ENCODE measurements at regions not wholly inside any gene's neighbourhood (a gene's known extent, or its start where the extent isn't known, plus 50 kb on each side); places are given as distances from the start of the nearest gene placed in this dataset.

GRCh38 chr1:42033629-42034028 is 114.9 kb upstream of the HIVEP3 start:
- TF ChIP-seq EZH2 (IDR thresholded peaks at IDR 0.05): no peak
- no peak for TF ChIP-seq POLR2AphosphoS5 (IDR thresholded peaks at IDR 0.05; ENCODE audit: borderline replicate concordance, low read depth, low read length)
- TF ChIP-seq FOXP2 (optimal IDR thresholded peaks at IDR 0.05; ENCODE audit: control extremely low read depth, extremely low read length, insufficient read depth): no peak

All from SK-N-MC (cell line).